SK-N-DZ (cell line): ENCODE measurements at regions not wholly inside any gene's neighbourhood (a gene's known extent, or its start where the extent isn't known, plus 50 kb on each side); places are given as distances from the start of the nearest gene placed in this dataset.
"Not testable (repeated sequence)": the region's sequence is repeated elsewhere in the genome, so short reads cannot be mapped to it uniquely, and the experiment has no call there.

ENCODE experiments used
- DNase-seq: peaks from one replicate; pipeline ENCODE4 v3.0.0-alpha.2; 2015; ENCODE audit warnings: low spot score

GRCh38 chr9:108045851-108046250 lies 556.3 kb upstream of the KLF4 start:
- no peak for DNase-seq

DNA sequence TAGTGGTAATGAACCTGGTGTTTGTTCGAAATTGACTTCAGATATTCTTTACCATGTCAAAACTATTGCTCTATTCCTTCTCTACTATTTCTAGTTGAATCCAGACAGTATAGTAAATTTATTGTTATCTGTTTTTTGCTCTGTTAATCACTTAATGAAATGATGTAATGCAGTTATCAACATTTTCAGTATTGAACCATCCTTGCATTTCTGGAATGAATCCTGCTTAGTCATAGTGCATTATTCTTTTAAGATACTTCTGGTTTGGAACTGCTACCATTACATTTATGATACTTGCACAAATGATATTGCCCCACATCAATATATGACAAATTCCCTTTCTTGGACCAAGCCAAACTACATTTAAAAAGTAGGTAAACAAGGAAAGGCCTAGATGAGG lies 554.0 kb upstream of the KLF4 start:
- DNase-seq = no peak

DNA sequence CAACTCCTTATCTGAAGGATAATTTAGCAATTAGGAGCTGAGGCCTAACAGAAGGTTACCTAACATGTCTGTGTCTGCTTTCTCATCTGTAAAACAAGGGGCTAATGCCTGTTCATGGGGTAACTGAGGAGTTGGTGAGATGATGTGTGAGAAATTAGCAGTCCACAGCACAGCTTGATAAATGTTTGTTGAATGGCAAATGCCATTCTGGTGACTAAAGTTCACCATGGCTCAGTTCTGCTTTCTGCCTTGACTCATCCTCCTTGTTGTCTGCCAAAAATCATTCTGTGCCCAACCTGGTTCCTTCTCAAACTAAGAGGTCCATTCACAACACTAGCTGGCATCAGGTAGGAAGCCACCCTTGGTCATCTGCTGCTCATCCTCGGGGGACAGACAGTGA lies 552.0 kb upstream of the KLF4 start:
- DNase-seq = no peak

DNA sequence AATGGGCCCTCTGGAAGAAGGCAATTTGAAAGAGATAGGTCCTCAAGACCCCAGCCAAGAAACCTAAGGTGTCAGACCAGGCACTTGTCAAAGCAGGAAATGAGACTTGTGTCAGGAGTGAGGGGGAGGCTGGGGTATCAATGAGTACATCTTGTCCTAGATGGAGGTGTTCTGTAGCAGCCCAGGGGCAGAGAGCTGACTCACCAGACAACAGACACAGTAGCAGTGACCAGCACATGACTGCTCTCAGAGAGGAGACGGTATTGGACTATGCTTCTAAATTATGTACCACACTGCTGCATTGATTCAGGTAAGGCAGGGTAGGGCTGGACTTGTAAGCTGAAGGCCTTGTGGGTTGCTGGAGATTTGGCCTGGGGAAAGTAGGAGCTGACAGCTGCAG lies 551.2 kb upstream of the KLF4 start:
- no peak for DNase-seq

DNA sequence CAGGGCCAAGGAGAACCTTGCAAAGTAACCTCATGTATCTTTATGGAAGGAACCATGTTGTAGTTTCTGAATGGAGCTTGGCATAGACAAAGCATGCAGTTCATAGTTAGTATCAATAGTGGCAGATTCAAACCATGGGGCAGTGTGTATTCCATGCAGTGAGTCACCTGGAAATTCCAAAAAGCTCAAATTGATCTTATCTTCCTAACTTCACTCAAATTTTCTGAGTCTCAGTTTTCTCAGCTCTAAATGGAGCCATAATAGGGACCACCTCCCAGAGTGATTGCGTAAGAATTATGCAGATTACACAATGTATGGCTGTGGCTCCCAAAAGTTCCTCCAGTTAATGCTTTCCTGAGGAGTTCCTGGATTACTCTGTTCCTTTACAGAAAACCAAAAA lies 549.9 kb upstream of the KLF4 start:
- no peak for DNase-seq

GRCh38 chr9:108039012-108039411 lies 549.4 kb upstream of the KLF4 start:
- DNase-seq = no peak

GRCh38 chr9:108035487-108035886 lies 545.9 kb upstream of the KLF4 start:
- no peak for DNase-seq

- DNase-seq = no peak
Measured at GRCh38 chr9:108033976-108034964, 544.7 kb upstream of the KLF4 start.

DNA sequence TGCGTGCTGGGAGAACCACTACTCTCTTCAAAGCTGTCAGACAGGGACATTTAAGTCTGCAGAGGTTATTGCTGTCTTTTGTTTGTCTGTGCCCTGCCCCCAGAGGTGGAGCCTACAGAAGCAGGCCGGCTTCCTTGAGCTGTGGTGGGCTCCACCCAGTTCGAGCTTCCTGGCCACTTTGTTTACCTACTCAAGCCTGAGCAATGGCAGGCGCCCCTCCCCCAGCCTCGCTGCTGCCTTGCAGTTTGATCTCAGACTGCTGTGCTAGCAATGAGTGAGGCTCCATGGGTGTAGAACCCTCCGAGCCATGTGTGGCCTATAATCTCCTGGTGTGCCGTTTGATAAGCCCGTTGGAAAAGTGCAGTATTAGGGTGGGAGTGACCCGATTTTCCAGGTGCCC lies 542.5 kb upstream of the KLF4 start:
- DNase-seq = not testable (repeated sequence)

GRCh38 chr9:108031221-108031620 lies 541.7 kb upstream of the KLF4 start:
- DNase-seq = not testable (repeated sequence)

DNA sequence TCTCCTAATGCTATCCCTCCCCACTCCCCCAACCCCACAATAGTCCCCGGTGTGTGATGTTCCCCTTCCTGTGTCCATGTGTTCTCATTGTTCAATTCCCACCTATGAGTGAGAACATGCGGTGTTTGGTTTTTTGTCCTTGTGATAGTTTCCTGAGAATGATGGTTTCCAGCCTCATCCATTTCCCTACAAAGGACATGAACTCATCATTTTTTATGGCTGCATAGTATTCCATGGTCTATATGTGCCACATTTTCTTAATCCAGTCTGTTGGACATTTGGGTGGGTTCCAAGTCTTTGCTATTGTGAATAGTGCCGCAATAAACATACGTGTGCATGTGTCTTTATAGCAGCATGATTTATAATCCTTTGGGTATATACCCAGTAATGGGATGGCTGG lies 537.1 kb upstream of the KLF4 start:
- not testable (repeated sequence) for DNase-seq

DNA sequence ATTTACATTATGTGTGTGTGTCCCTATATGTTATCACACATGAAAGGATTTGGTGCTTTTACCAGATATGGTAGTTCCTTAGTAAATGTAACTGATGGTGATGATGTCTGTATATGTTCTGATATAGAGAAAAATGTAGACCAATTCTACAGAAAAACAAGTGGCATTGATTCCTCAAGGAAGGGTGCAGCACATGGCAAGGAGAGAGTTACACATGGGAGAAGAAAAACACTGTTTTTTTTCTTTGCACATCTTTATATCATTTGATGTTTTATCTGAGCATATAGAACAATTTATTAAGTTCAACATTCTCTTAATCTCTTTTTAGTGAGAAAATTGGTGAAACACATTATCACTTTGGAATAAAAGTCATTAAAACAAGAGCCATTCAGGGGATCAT lies 535.0 kb upstream of the KLF4 start:
- no peak for DNase-seq

DNA sequence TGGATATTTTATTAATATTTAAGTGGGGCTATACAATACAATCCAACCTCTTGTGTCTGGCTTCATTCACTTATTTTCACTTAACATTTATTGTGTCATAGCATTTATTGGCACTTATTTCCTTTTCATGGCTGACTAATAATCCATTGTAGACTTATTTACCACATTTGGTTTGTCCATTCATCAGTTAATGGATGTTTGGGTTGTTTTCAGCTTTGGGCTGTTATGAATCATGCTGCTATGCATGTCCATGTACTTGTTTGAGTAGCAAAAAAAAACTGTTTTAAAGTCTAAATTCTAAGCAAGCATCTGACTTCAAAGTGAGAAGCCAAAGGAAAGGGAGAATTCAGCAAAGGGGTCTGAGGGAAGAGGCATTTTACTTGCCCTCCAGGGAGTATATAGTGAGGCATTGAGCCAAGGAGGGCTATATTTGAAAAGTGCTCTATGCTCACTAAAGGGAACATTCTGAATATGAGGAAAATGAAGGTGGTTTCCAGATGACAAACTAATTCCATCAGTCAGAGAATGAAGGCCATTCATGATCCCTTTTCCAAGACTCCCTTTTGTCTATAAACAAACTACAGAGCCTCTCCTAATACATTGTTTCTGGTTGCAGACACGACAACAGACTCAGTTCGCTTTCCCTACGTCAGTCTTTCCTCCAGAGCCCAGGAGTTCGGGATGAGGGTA lies 532.8 kb upstream of the KLF4 start:
- DNase-seq = no peak

DNA sequence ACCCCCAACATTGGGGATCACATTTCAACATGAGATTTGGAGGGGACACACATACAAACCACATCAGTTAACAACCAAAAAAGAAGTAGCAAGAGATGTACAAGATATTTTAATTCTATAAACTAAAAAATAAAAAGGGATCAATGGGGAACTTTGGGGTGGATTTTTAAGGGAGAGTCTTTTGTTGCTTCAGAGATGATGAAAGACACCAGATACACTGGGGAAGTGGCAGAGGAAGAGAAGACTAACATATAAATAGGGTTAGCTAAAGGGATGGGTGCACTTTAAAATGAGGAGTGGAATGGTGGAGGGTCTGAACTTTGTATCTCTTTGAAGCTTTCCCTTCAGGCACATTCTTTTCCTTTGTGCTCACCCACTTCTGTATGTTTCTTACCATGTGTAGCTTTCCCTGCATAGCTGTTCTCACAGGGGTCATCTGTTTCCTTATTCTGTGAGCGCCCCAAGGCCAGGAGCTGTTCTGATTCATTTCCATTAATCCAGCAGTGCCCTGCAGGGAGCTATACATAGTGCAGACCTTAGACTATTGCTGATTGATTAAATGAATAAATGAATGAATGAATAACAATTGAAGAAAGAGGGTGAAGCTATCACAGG lies 531.6 kb upstream of the KLF4 start:
- DNase-seq = no peak

DNA sequence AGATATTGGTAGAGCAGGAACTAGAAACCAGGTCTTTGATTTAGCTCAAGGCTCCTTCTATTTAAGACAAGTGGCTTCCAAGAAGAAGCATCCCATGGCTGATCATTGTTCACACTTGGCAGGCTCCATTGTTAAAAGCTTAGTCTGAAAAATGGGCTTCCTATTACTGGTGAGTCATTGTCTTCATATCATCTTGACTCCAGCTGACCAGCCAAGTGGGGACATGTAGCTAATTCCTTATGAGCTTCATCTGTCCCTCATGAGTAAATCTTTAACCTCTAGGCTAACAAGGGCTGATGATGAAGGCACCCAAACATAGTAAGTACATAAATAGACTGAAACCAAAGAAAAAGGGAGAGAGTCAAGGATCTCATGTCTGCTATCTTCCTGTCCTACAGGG lies 530.3 kb upstream of the KLF4 start:
- no peak for DNase-seq

- DNase-seq = no peak
Measured at GRCh38 chr9:108017671-108018070, 528.1 kb upstream of the KLF4 start.

DNA sequence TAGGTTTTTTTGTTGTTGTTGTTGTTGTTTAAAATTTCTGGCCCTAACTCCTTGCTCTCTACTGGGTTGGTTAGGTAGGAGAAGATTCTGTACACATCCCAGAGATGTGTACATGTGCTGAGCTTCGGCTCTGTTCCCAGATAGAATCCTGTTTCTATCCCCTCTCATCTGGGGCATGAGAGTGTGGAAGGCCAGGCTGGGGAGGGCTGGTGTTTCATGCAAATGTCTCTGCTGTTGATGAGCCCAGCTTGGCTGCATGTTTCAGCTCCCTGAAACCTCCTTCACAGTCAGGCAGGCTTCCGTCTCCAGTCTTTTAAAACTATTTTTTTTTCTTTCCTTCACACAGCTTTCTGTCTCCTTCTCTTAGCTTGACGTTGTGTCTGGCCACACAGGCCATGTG lies 526.9 kb upstream of the KLF4 start:
- no peak for DNase-seq

GRCh38 chr9:108015690-108016089 lies 526.1 kb upstream of the KLF4 start:
- DNase-seq = no peak

GRCh38 chr9:108014353-108014752 lies 524.8 kb upstream of the KLF4 start:
- DNase-seq = no peak

- no peak for DNase-seq
Measured at GRCh38 chr9:108012886-108013665, 523.5 kb upstream of the KLF4 start.

DNA sequence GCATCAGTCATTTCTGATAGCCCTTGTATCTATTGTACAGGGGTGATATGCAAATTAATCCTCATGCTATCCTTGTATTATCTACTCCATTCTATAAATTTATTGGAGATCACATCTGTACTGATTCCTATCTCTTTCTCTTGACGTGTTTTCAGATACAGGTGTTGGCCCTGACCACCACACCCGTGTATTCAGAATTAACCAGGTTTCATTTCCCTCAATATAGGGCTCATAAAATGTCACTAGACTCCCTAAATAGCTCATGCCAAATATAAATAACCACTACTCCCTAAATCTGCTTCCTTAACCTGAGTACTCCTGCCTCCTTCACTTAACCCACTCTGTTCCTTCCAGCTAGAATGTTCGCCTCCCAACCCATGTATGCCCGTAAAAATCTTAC lies 522.8 kb upstream of the KLF4 start:
- no peak for DNase-seq

GRCh38 chr9:108003526-108003925 lies 514.0 kb upstream of the KLF4 start:
- DNase-seq = no peak
